T-helper 1 cell treated with Interleukin-12 subunit alpha and Interleukin-12 subunit beta and Interleukin-4 antibody, amounts not matched to agents 30 ng/mL and 1 ng/mL, for 36 hours (primary cell): ENCODE measurements at regions not wholly inside any gene's neighbourhood (a gene's known extent, or its start where the extent isn't known, plus 50 kb on each side); places are given as distances from the start of the nearest gene placed in this dataset.

ENCODE experiments used
- intact Hi-C: fragments of 100-400 bp; cut with micrococcal nuclease; formaldehyde crosslinking; loops from one replicate; pipeline ENCODE4 v1.15.1; 2024

GRCh38 chr4:8774071-8774470 lies 97.6 kb downstream of the HMX1 start:
- intact Hi-C loops = no loop called here

- intact Hi-C loops = no loop called here
These were observed 98.3 kb downstream of the HMX1 start for GRCh38 chr4:8773124-8773931.

GRCh38 chr4:8772499-8773123 lies 99.0 kb downstream of the HMX1 start:
- intact Hi-C loops = no loop called here

GRCh38 chr4:8771666-8772065 lies 100.0 kb downstream of the HMX1 start:
- intact Hi-C loops = no loop called here

- intact Hi-C loops = no loop called here
These were observed 100.4 kb downstream of the HMX1 start for GRCh38 chr4:8771258-8771590.

- intact Hi-C loops = no loop called here
These were observed 101.0 kb downstream of the HMX1 start for GRCh38 chr4:8770518-8771257.

GRCh38 chr4:8769645-8770517 lies 101.8 kb downstream of the HMX1 start:
- intact Hi-C loops = no loop called here

- intact Hi-C loops = no loop called here
These were observed 103.2 kb downstream of the HMX1 start for GRCh38 chr4:8768357-8768999.

- intact Hi-C loops = no loop called here
These were observed 105.0 kb downstream of the HMX1 start for GRCh38 chr4:8766610-8767009.

- intact Hi-C loops = no loop called here
These were observed 105.7 kb downstream of the HMX1 start for GRCh38 chr4:8765631-8766590.

GRCh38 chr4:8765084-8765483 lies 106.6 kb downstream of the HMX1 start:
- intact Hi-C loops = no loop called here

GRCh38 chr4:8763966-8764901 lies 107.4 kb downstream of the HMX1 start:
- intact Hi-C loops = no loop called here

- intact Hi-C loops = no loop called here
These were observed 108.5 kb downstream of the HMX1 start for GRCh38 chr4:8762951-8763735.

- intact Hi-C loops = no loop called here
These were observed 109.3 kb downstream of the HMX1 start for GRCh38 chr4:8762356-8762755.

- intact Hi-C loops = no loop called here
These were observed 109.8 kb downstream of the HMX1 start for GRCh38 chr4:8761824-8762205.

- intact Hi-C loops = no loop called here
These were observed 110.3 kb downstream of the HMX1 start for GRCh38 chr4:8761167-8761823.

GRCh38 chr4:8760561-8760960 lies 111.1 kb downstream of the HMX1 start:
- intact Hi-C loops = no loop called here
